OCI-LY7 (cell line): ENCODE measurements at regions not wholly inside any gene's neighbourhood (a gene's known extent, or its start where the extent isn't known, plus 50 kb on each side); places are given as distances from the start of the nearest gene placed in this dataset.

Experiments used
- EZH2phosphoT487 ChIP-seq: fragments of 200-600 bp; sonication (generic); IDR thresholded peaks from 2 replicates; pipeline ENCODE4 v1.6.1; 2018; ENCODE audit warnings: low read depth, borderline replicate concordance, mild to moderate bottlenecking, mixed run types, antibody characterized with exemption, low read length, moderate library complexity, mixed read lengths
- TF ChIP-seq, protein P1 (sequence below): fragments of 200-600 bp; sonication (generic); conservative IDR thresholded peaks from 2 replicates; pipeline ENCODE4 v1.5.1; 2014; ENCODE audit warnings: mild to moderate bottlenecking, antibody characterized with exemption, low read length, moderate library complexity, mixed read lengths

DNA sequence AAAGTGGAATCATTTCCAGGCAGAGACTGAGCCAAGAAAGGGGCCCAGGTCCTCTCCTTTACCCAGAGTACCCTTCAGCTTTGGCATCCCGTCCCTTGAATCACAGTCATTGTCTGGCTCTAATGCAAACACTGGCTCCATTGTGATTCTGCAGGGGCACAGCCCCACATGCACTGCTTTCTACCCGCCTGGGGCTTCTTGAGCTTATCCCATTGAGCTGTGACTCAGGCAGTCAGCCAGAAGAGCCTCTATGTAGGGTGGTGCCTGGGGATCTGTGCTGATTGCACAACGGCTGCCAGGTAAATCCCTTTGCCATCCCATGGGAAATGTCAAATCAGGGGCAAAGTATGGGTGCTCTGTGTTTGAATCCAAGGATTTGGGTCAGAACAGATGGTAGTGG lies 88.9 kb downstream of the RASSF10 start:
- TF ChIP-seq, protein P1, sequence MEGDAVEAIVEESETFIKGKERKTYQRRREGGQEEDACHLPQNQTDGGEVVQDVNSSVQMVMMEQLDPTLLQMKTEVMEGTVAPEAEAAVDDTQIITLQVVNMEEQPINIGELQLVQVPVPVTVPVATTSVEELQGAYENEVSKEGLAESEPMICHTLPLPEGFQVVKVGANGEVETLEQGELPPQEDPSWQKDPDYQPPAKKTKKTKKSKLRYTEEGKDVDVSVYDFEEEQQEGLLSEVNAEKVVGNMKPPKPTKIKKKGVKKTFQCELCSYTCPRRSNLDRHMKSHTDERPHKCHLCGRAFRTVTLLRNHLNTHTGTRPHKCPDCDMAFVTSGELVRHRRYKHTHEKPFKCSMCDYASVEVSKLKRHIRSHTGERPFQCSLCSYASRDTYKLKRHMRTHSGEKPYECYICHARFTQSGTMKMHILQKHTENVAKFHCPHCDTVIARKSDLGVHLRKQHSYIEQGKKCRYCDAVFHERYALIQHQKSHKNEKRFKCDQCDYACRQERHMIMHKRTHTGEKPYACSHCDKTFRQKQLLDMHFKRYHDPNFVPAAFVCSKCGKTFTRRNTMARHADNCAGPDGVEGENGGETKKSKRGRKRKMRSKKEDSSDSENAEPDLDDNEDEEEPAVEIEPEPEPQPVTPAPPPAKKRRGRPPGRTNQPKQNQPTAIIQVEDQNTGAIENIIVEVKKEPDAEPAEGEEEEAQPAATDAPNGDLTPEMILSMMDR: no peak
- no peak for TF ChIP-seq EZH2phosphoT487
